ENCODE measurements at regions not wholly inside any gene's neighbourhood (a gene's known extent, or its start where the extent isn't known, plus 50 kb on each side); places are given as distances from the start of the nearest gene placed in this dataset.

DNA sequence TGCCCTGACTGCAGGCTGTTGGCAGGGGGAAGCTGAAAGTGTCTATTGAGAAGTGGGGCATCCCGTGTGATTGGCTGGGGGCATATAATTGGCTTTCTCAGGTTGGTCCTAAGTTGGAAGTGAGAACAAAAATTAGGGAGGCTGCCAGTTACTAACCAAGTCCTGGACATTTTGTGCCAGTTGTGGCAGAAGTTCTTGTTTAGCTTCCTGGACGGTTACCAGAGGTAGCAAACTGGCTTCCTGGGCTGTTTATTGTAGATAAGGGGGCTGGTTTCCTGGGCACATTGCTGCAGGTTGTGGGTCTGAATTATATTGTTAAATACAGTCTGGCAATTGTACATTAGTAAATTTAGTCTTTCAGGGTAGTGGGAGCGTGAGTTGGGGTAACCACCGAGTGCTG lies 50.6 kb upstream of the SLC2A12 start:
- Histone ChIP-seq H3K4me2 (no peak overlapping the region), H3K4me1 (ENCODE audit: insufficient read depth) (no peaks in the 10 kb centered on the region), H3K4me3 (no peak overlapping the region), H3K9me2 (ENCODE audit: insufficient read depth) (no peaks in the 10 kb centered on the region), H3K27me3 (ENCODE audit: insufficient read depth) (no peaks in the 10 kb centered on the region), H3F3A (replicated peaks; ENCODE audit: low read depth) (no peaks in the 10 kb centered on the region), H3K36me3 (ENCODE audit: insufficient read depth) (no peaks in the 10 kb centered on the region), H3K27ac (ENCODE audit: low read depth) (no peak overlapping the region), H4K20me1 (replicated peaks; ENCODE audit: insufficient read depth) (no peaks in the 10 kb centered on the region), H2AFZ (peak overlapping the region; percentile 52; the same call in 1 of the 2 replicates), H3K79me2 (replicated peaks; ENCODE audit: insufficient read depth) (no peaks in the 10 kb centered on the region)
- H3K27me3 Mint-ChIP-seq (ENCODE audit: insufficient read depth, low read depth, poor library complexity), result peaks cover 1% of the 10 kb centered on the region
- no peak overlapping the region for H3K4me3 Mint-ChIP-seq
- no peak overlapping the region for H3K27ac Mint-ChIP-seq
- ATAC-seq (no peak), DNase-seq (ENCODE audit: low spot score) (no peak)
- no peaks in the 10 kb centered on the region for H3K4me1 Mint-ChIP-seq
- TF ChIP-seq ZNF462 (CRISPR knock-in tag; IDR thresholded peaks at IDR 0.05) (no peak), STAT1 (IDR thresholded peaks at IDR 0.05; ENCODE audit: unreplicated experiment) (no peak), EZH2phosphoT487 (IDR thresholded peaks at IDR 0.05; ENCODE audit: unreplicated experiment) (no peak), ETS1 (IDR thresholded peaks at IDR 0.05) (no peak), EZH2 (IDR thresholded peaks at IDR 0.05; ENCODE audit: low read depth, unreplicated experiment) (no peak), POLR2AphosphoS5 (IDR thresholded peaks at IDR 0.05; ENCODE audit: low read depth) (no peak), NANOG (IDR thresholded peaks at IDR 0.05; ENCODE audit: borderline replicate concordance) (no peak), REST (IDR thresholded peaks at IDR 0.05; ENCODE audit: unreplicated experiment) (no peak), ZNF331 (CRISPR knock-in tag; IDR thresholded peaks at IDR 0.05; ENCODE audit: low read depth) (no peak), ZNF114 (CRISPR knock-in tag; IDR thresholded peaks at IDR 0.05) (no peak), JUNB (IDR thresholded peaks at IDR 0.05; ENCODE audit: unreplicated experiment) (no peak), CREB1 (CRISPR knock-in tag; IDR thresholded peaks at IDR 0.05; ENCODE audit: low read depth) (no peak)
- TF ChIP-seq, protein P1, sequence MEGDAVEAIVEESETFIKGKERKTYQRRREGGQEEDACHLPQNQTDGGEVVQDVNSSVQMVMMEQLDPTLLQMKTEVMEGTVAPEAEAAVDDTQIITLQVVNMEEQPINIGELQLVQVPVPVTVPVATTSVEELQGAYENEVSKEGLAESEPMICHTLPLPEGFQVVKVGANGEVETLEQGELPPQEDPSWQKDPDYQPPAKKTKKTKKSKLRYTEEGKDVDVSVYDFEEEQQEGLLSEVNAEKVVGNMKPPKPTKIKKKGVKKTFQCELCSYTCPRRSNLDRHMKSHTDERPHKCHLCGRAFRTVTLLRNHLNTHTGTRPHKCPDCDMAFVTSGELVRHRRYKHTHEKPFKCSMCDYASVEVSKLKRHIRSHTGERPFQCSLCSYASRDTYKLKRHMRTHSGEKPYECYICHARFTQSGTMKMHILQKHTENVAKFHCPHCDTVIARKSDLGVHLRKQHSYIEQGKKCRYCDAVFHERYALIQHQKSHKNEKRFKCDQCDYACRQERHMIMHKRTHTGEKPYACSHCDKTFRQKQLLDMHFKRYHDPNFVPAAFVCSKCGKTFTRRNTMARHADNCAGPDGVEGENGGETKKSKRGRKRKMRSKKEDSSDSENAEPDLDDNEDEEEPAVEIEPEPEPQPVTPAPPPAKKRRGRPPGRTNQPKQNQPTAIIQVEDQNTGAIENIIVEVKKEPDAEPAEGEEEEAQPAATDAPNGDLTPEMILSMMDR (conservative IDR thresholded peaks at IDR 0.05; ENCODE audit: low read depth in 2 of 2), result no peak
- no peaks in the 10 kb centered on the region for H3K36me3 Mint-ChIP-seq (ENCODE audit: low read depth)
- H3K9me3 Mint-ChIP-seq, result no peaks in the 10 kb centered on the region
